SU-DHL-6 (cell line): ENCODE measurements at regions not wholly inside any gene's neighbourhood (a gene's known extent, or its start where the extent isn't known, plus 50 kb on each side); places are given as distances from the start of the nearest gene placed in this dataset.

Experiments used
- H2AFZ ChIP-seq: fragments of 200-600 bp; sonication (generic); 2 replicates; pipeline ENCODE4 v1.6.1; 2014; ENCODE audit warnings: low read depth, mild to moderate bottlenecking, moderate library complexity, mixed read lengths, antibody characterized with exemption, low read length; ENCODE audit not compliant: severe bottlenecking
- H3F3A ChIP-seq: fragments of 200-600 bp; shearing (Covaris generic); 2 replicates; pipeline ENCODE4 v1.6.0; 2016; ENCODE audit warnings: antibody characterized with exemption, mild to moderate bottlenecking; ENCODE audit not compliant: insufficient read depth
- H3K27ac ChIP-seq: fragments of 200-600 bp; sonication (generic); 2 replicates; pipeline ENCODE4 v1.5.1; 2016; ENCODE audit warnings: low read depth, mild to moderate bottlenecking, low read length, moderate library complexity, mixed read lengths
- H3K27me3 ChIP-seq: fragments of 200-600 bp; sonication (generic), shearing (Covaris generic); 2 replicates; pipeline ENCODE4 v1.6.0; 2014; ENCODE audit warnings: mild to moderate bottlenecking, low read length
- H3K36me3 ChIP-seq: fragments of 200-600 bp; sonication (generic); 2 replicates; pipeline ENCODE4 v1.6.1; 2014; ENCODE audit warnings: mild to moderate bottlenecking, low read length, mixed read lengths
- H3K4me2 ChIP-seq: fragments of 300-600, 200-600 bp; shearing (Covaris generic), sonication (generic); 2 replicates; pipeline ENCODE4 v1.6.0; 2014; ENCODE audit warnings: low read length, low read depth, mild to moderate bottlenecking; ENCODE audit not compliant: poor library complexity, severe bottlenecking
- H3K4me3 ChIP-seq: fragments of 200-600 bp; sonication (generic); 2 replicates; pipeline ENCODE4 v1.5.1; 2014; ENCODE audit warnings: antibody characterized with exemption, low read length, mild to moderate bottlenecking, mixed read lengths; ENCODE audit not compliant: insufficient read depth, poor library complexity, severe bottlenecking
- H3K79me2 ChIP-seq: fragments of 200-600 bp; sonication (generic); 2 replicates; pipeline ENCODE4 v1.6.1; 2014; ENCODE audit warnings: mild to moderate bottlenecking, low read length, moderate library complexity; ENCODE audit not compliant: insufficient read depth
- H3K9ac ChIP-seq: fragments of 200-600 bp; sonication (generic); 2 replicates; pipeline ENCODE4 v1.7.0; 2014; ENCODE audit warnings: mild to moderate bottlenecking, low read length
- H3K9me2 ChIP-seq: fragments of 200-600 bp; sonication (generic); replicated peaks from 2 replicates; pipeline ENCODE4 v1.6.1; 2014; ENCODE audit warnings: low read length; ENCODE audit not compliant: insufficient read depth
- H3K9me3 ChIP-seq: fragments of 200-600 bp; sonication (generic); 2 replicates; pipeline ENCODE4 v1.6.1; 2014; ENCODE audit warnings: low read length, mixed read lengths; ENCODE audit not compliant: insufficient read depth
- H4K20me1 ChIP-seq: fragments of 200-600 bp; sonication (generic); 2 replicates; pipeline ENCODE4 v1.6.1; 2014; ENCODE audit warnings: low read depth, mild to moderate bottlenecking, antibody characterized with exemption, low read length, moderate library complexity, mixed read lengths
- CTCF ChIP-seq: fragments of 200-600 bp; sonication (generic); IDR thresholded peaks from one replicate; pipeline ENCODE4 v1.5.1; 2017; ENCODE audit warnings: antibody characterized with exemption, mild to moderate bottlenecking, low read length, moderate library complexity; ENCODE audit not compliant: insufficient read depth, poor library complexity, severe bottlenecking
- EZH2phosphoT487 ChIP-seq: fragments of 200-600 bp; sonication (generic), shearing (Covaris generic); conservative IDR thresholded peaks from 2 replicates; pipeline ENCODE4 v1.6.1; 2018; ENCODE audit warnings: mild to moderate bottlenecking, antibody characterized with exemption, low read length, moderate library complexity, mixed read lengths

- Histone ChIP-seq H3K79me2 (no peaks in the 10 kb centered on the region), H2AFZ (no peak overlapping the region), H3K36me3 (no peaks in the 10 kb centered on the region), H3K4me3 (no peak overlapping the region), H4K20me1 (no peaks in the 10 kb centered on the region), H3K27me3 (no peaks in the 10 kb centered on the region), H3F3A (no peaks in the 10 kb centered on the region; the same call in 1 of the 2 replicates), H3K27ac (no peak overlapping the region), H3K9me3 (no peaks in the 10 kb centered on the region), H3K9ac (no peak overlapping the region), H3K4me2 (no peak overlapping the region), H3K9me2 (no peaks in the 10 kb centered on the region)
- TF ChIP-seq CTCF (no peak), EZH2phosphoT487 (no peak)
Observed at GRCh38 chr1:195606483-195606882, 1001.8 kb downstream of the KCNT2 start.

DNA sequence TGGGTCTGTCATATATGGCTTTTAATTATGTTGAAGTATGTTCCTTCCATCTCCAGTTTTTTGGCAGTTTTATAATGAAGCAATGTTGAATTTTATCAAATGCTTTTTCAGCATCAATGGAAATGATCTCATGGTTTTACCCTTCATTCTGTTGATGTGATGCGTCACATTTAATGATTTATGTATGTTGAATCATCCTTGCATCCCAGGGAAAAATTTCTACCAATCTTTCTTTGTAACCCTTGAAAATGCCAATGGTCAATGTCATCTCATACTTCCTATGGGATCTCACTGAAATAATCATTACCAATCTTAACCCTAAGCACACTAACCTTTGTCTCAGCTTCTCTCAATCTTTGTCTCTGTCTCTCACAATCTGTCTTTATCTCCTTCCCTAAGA, 1004.0 kb downstream of the KCNT2 start:
- Histone ChIP-seq H3K4me2 (no peak overlapping the region), H3K36me3 (no peaks in the 10 kb centered on the region), H3F3A (no peaks in the 10 kb centered on the region; the same call in 1 of the 2 replicates), H3K27ac (no peak overlapping the region), H4K20me1 (no peaks in the 10 kb centered on the region), H2AFZ (no peak overlapping the region), H3K4me3 (no peak overlapping the region), H3K9ac (no peak overlapping the region), H3K9me3 (no peaks in the 10 kb centered on the region), H3K27me3 (no peaks in the 10 kb centered on the region), H3K79me2 (no peaks in the 10 kb centered on the region), H3K9me2 (no peaks in the 10 kb centered on the region)
- TF ChIP-seq CTCF (no peak), EZH2phosphoT487 (no peak)

GRCh38 chr1:195597891-195598290, 1010.3 kb downstream of the KCNT2 start:
- Histone ChIP-seq H3F3A (no peaks in the 10 kb centered on the region), H3K4me3 (no peak overlapping the region), H3K27ac (no peak overlapping the region), H3K9ac (no peak overlapping the region), H3K36me3 (no peaks in the 10 kb centered on the region), H2AFZ (no peak overlapping the region), H3K9me2 (no peaks in the 10 kb centered on the region), H3K79me2 (no peaks in the 10 kb centered on the region), H3K4me2 (no peak overlapping the region), H3K27me3 (no peaks in the 10 kb centered on the region), H3K9me3 (no peaks in the 10 kb centered on the region), H4K20me1 (no peaks in the 10 kb centered on the region)
- TF ChIP-seq EZH2phosphoT487 (no peak), CTCF (no peak)
